ENCODE measurements at regions not wholly inside any gene's neighbourhood (a gene's known extent, or its start where the extent isn't known, plus 50 kb on each side); places are given as distances from the start of the nearest gene placed in this dataset.

DNA sequence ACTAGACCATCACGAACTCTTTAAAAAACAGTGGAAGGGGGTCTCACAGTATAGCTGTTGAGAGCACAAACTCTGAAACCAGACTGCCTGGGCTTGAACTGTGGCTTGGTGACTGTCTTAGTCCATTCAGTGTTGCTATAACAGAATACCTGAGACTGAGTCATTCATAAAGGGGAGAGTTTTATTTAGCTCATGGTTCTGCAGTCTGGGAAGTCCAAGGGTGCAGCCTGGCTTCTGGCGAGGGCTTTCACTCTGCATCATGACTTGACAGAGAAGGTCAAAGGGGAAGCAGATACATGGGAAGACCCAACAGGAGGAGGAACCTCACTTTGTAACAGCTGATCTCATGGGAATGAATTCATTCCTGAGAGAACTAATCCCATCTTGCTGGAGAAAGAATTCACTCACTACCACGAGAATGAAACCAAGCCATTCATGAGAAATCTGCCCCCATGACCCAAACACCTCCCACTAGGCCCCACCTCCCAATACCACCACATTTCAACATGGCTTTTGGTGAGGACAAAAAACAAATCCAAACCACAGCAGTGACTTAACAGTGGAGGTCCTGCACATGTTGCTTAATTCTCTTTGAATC lies 116.7 kb upstream of the STOX2 start:
- TF ChIP-seq, protein P1, sequence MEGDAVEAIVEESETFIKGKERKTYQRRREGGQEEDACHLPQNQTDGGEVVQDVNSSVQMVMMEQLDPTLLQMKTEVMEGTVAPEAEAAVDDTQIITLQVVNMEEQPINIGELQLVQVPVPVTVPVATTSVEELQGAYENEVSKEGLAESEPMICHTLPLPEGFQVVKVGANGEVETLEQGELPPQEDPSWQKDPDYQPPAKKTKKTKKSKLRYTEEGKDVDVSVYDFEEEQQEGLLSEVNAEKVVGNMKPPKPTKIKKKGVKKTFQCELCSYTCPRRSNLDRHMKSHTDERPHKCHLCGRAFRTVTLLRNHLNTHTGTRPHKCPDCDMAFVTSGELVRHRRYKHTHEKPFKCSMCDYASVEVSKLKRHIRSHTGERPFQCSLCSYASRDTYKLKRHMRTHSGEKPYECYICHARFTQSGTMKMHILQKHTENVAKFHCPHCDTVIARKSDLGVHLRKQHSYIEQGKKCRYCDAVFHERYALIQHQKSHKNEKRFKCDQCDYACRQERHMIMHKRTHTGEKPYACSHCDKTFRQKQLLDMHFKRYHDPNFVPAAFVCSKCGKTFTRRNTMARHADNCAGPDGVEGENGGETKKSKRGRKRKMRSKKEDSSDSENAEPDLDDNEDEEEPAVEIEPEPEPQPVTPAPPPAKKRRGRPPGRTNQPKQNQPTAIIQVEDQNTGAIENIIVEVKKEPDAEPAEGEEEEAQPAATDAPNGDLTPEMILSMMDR (IDR thresholded peaks at IDR 0.05), result no peak
- no peak for TF ChIP-seq POLR2AphosphoS5 (IDR thresholded peaks at IDR 0.05; ENCODE audit: insufficient read depth in 1 of 2, low read depth in 1 of 2)
- no peak for TF ChIP-seq POLR2A (IDR thresholded peaks at IDR 0.05)

Measured in vagina (tissue), 2 donors.